ENCODE measurements at regions not wholly inside any gene's neighbourhood (a gene's known extent, or its start where the extent isn't known, plus 50 kb on each side); places are given as distances from the start of the nearest gene placed in this dataset.
A peak's percentile ranks its signal among the peaks of the same experiment; 100 is the strongest.

GRCh38 chr14:34065690-34066391, 115.0 kb upstream of the EGLN3 start:
- no peak overlapping the region for H3K4me3 Mint-ChIP-seq
- peaks cover 9% of the 10 kb centered on the region for H3K27me3 Mint-ChIP-seq
- DNase-seq, result no peak
- no peak overlapping the region for H3K27ac Mint-ChIP-seq
- H3K9me3 Mint-ChIP-seq, result no peaks in the 10 kb centered on the region
- no peak for ATAC-seq
- H3K4me1 Mint-ChIP-seq, result peaks cover 4% of the 10 kb centered on the region

GRCh38 chr14:34065236-34065635, 114.4 kb upstream of the EGLN3 start:
- no peak overlapping the region for H3K27ac Mint-ChIP-seq
- DNase-seq, result no peak
- peaks cover 10% of the 10 kb centered on the region for H3K4me1 Mint-ChIP-seq
- ATAC-seq, result no peak
- no peak overlapping the region for H3K4me3 Mint-ChIP-seq
- H3K9me3 Mint-ChIP-seq, result no peaks in the 10 kb centered on the region
- peaks cover 15% of the 10 kb centered on the region for H3K27me3 Mint-ChIP-seq

- ATAC-seq (no peak), DNase-seq (no peak)
- Mint-ChIP-seq H3K27ac (no peak overlapping the region), H3K9me3 (no peaks in the 10 kb centered on the region), H3K27me3 (peaks cover 21% of the 10 kb centered on the region), H3K4me1 (peaks cover 14% of the 10 kb centered on the region), H3K4me3 (no peak overlapping the region)
These were observed 113.5 kb upstream of the EGLN3 start for GRCh38 chr14:34064349-34064748.

- Mint-ChIP-seq H3K27me3 (peaks cover 25% of the 10 kb centered on the region), H3K4me1 (peaks cover 17% of the 10 kb centered on the region), H3K9me3 (no peaks in the 10 kb centered on the region), H3K4me3 (no peak overlapping the region), H3K27ac (no peak overlapping the region)
- DNase-seq, result no peak
- ATAC-seq, result no peak
These were observed 112.7 kb upstream of the EGLN3 start for GRCh38 chr14:34063470-34064164.

DNA sequence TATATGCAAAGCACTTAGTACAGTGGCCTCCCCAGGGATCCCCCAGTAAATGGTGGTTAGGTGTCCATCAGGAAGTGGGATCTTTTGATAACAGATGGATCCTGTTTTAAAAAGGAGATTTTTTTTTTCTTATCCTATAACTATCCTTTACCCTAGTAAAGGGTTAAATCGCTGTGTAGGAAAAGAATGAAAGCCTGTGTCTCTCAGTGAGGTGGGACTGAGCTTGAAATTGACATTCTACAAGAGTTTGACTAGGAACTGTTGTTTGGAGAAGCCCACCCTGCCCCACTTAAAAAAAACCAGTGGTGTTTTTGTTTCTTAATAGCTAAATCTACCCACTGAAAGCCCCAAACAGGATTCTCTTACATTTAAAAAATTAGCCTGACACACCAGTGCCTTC, 112.2 kb upstream of the EGLN3 start:
- H3K4me3 Mint-ChIP-seq, result no peak overlapping the region
- no peak for DNase-seq

GRCh38 chr14:34062353-34062973, 111.6 kb upstream of the EGLN3 start:
- ATAC-seq (no peak), DNase-seq (no peak)
- Mint-ChIP-seq H3K4me1 (peaks cover 17% of the 10 kb centered on the region), H3K9me3 (no peaks in the 10 kb centered on the region), H3K4me3 (no peak overlapping the region), H3K27me3 (peaks cover 25% of the 10 kb centered on the region), H3K27ac (peak overlapping the region in 1 of 2 donors; percentile 67)

More for the DNA sequence above, 112.2 kb upstream of the EGLN3 start:
- H3K27ac Mint-ChIP-seq, result no peak overlapping the region
- ATAC-seq, result no peak
- no peaks in the 10 kb centered on the region for H3K9me3 Mint-ChIP-seq
- peaks cover 25% of the 10 kb centered on the region for H3K27me3 Mint-ChIP-seq
- peaks cover 17% of the 10 kb centered on the region for H3K4me1 Mint-ChIP-seq

DNA sequence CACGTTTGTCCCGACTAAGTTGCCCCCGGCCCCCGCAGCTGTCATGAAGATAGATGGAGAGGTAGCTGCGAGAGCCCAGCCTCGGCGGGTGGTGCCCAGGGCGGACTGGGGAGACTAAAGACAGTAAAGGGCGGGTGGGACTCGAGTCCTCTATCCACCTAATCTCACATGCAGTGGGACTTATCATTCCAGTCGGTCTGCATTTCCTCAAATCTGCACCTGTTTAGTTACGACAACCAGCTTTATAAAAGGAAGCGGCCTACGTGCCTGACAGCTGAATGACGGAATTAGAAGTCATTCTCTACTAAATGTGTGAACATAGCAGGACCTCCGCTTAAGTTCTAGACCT, 109.8 kb upstream of the EGLN3 start:
- H3K4me1 Mint-ChIP-seq, result peaks cover 17% of the 10 kb centered on the region
- no peak for DNase-seq

DNA sequence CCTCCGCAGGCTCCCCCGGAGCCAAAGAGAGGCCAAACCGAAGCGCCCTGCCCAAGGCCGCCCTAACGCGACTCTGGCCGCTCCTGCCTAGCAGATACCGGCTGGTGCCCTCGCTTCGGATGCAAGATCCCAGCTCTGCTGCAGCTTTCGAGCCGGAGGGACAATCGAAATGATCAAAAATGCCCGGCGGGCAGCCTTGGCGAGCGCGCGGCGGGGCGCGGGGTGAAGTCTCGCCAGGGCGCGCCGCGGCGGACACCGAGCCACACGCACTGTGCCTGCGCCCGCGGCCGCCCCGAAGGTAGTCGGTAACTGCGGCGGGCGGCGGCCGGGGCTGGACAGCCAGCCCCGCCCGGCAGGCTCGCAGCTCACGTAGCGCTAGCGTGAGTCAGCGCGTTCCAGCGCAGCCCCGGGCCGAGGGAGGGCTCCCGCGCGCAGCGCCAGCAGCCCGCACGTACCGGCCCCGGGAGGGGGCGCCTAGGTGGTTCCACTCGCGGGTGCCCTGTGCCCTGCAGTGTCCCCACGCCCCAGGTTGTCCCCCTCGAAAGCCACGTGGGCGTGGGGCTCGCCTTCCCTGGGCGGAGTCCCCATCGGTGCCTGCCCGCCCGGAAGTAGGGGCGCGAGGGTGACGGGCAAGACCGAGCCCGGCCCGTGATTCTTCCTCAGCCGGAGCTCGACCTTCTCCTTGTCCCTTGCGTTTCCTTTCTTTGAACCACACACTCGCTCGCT, 109.2 kb upstream of the EGLN3 start:
- peaks cover 25% of the 10 kb centered on the region for H3K27me3 Mint-ChIP-seq
- no peaks in the 10 kb centered on the region for H3K9me3 Mint-ChIP-seq
- DNase-seq (peak; percentile 61 to 64), ATAC-seq (peak; percentile 94)
- peaks cover 18% of the 10 kb centered on the region for H3K4me1 Mint-ChIP-seq
- H3K27ac Mint-ChIP-seq, result peak overlapping the region; percentile 91 to 96
- H3K4me3 Mint-ChIP-seq, result peak overlapping the region; percentile 84 to 92

More for the DNA sequence above, 109.8 kb upstream of the EGLN3 start:
- H3K27me3 Mint-ChIP-seq, result peaks cover 25% of the 10 kb centered on the region
- ATAC-seq, result peak; percentile 47
- H3K4me3 Mint-ChIP-seq, result peak overlapping the region; percentile 84 to 92
- peak overlapping the region; percentile 91 to 96 for H3K27ac Mint-ChIP-seq
- no peaks in the 10 kb centered on the region for H3K9me3 Mint-ChIP-seq

DNA sequence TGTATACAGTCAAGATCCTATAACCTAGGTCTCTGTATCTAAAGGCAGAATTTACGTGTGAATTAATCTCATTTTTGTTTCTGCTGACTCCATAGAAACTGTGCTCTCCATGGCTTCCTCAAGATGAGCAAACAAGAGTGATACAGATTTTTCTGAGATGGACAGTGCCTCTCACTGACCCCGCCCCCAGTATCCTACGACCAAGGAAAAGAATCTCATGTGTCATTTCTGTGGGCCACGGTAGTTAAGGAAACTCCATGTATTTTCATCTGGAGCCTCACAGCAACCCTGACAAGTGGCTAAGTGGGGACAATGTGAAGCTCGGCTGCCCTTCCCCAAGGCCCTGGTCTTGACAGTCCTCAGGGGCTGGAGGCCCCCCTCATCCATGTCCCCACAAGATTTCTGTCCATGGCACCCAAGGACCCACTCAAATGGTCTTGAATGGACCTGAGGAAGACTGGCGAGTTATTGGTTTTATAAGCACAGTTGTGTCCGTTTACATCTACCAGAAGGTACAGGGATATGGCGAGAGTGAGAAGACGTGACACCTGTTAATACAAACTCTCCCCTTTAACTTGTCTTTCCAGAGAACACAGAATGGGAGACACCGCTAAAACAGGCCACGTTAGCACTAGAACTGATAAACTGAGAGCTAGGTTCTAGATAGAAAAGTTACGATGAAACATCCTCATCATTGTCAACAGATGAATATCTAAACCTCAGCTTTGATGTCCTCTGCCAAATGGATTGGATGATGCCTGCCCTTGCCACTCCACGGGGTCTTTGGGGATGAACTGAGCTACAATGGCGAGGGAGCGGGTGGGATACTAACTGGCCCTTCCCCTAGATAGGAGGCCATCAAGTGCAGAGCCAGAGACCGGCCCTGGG, 108.4 kb upstream of the EGLN3 start:
- ATAC-seq (no peak), DNase-seq (no peak)
- H3K27me3 Mint-ChIP-seq, result peaks cover 27% of the 10 kb centered on the region
- peak overlapping the region; percentile 72 to 78 for H3K4me3 Mint-ChIP-seq
- peak overlapping the region; percentile 42 to 46 for H3K27ac Mint-ChIP-seq
- peaks cover 21% of the 10 kb centered on the region for H3K4me1 Mint-ChIP-seq
- H3K9me3 Mint-ChIP-seq, result no peaks in the 10 kb centered on the region

DNA sequence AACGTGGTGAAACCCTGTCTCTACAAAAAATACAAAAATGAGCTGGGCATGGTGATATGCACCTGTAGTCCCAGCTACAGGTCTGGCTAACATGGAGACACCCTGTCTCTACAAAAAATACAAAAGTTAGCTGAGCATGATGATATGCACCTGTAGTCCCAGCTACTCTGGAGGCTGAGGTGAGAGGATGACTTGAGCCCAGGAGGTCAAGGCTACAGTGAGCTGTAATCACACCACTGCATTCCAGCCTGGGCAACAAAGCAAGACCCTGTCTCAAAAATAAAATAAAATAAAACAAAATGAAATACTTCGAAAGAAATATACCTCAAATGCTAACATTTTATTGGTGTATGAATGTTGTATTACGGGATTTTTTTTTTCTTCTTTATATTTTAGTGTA, 107.6 kb upstream of the EGLN3 start:
- H3K27ac Mint-ChIP-seq, result no peak overlapping the region
- H3K4me1 Mint-ChIP-seq, result peaks cover 28% of the 10 kb centered on the region
- DNase-seq (no peak), ATAC-seq (no peak)
- no peaks in the 10 kb centered on the region for H3K9me3 Mint-ChIP-seq
- no peak overlapping the region for H3K4me3 Mint-ChIP-seq
- peaks cover 35% of the 10 kb centered on the region for H3K27me3 Mint-ChIP-seq

- ATAC-seq (no peak), DNase-seq (no peak)
- peaks cover 45% of the 10 kb centered on the region for H3K4me1 Mint-ChIP-seq
- H3K27ac Mint-ChIP-seq, result no peak overlapping the region
- H3K27me3 Mint-ChIP-seq, result peaks cover 39% of the 10 kb centered on the region
- H3K9me3 Mint-ChIP-seq, result no peaks in the 10 kb centered on the region
- H3K4me3 Mint-ChIP-seq, result no peak overlapping the region
These were observed 105.2 kb upstream of the EGLN3 start for GRCh38 chr14:34056046-34056445.

DNA sequence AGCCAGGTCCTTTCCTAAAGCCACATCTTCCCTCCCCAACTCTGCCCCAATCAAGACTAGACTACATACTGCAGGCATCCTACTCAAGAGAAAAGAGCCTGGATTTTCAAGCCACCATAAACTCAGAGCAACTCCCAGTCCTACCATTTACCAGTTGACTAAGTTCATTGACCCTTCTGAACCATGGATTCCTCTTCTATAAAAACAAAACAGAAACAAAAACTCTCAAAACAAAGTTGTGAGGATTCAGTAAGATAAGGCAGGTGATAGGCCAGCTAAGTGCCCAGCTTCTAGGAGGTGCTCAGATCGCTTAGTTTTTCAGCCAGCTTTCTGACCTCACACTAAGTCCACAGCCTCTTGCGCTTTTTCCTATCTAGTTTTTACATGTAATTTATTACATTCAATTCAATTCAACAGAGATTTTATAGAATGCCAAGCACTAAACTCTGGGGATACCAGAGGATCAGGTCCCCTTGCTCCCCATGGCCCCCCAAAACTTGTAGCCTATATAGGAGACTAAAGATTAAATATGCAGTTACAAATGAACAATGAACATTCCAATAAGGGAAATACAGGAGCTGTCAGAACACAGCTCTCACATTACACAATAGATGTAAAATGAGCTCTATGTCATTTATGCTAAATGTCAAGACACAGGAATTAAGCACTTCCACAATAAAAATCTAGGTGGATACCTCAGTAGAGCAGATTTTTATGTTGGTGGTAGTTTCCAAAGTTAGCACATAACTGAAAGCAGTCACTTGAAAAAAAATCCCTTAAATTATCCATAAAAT, 104.5 kb upstream of the EGLN3 start:
- ATAC-seq (no peak), DNase-seq (no peak)
- no peak overlapping the region for H3K27ac Mint-ChIP-seq
- no peak overlapping the region for H3K4me3 Mint-ChIP-seq
- H3K9me3 Mint-ChIP-seq, result no peaks in the 10 kb centered on the region
- peaks cover 38% of the 10 kb centered on the region for H3K27me3 Mint-ChIP-seq
- H3K4me1 Mint-ChIP-seq, result peaks cover 45% of the 10 kb centered on the region

DNA sequence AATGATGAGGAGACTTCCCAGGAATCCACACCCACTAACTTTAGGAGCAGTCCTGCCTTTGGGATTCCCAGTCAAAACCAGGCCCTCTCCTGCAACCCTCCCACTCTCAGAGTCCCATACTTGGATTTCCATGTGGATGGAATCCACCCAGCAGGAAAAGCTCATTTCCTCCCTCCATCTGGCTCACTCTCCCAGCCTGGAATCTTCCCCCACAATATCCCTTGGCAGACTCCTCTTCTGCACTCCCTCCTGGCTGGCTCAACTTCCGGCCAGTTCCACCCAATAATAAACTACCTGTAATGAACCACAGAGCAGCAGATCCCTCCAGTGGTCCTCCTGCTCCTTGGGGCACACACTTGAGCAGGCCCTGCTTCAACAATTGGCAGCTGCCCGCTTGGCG, 102.8 kb upstream of the EGLN3 start:
- no peaks in the 10 kb centered on the region for H3K9me3 Mint-ChIP-seq
- ATAC-seq (no peak), DNase-seq (no peak)
- peaks cover 30% of the 10 kb centered on the region for H3K27me3 Mint-ChIP-seq
- no peak overlapping the region for H3K4me3 Mint-ChIP-seq
- peaks cover 45% of the 10 kb centered on the region for H3K4me1 Mint-ChIP-seq
- no peak overlapping the region for H3K27ac Mint-ChIP-seq

DNA sequence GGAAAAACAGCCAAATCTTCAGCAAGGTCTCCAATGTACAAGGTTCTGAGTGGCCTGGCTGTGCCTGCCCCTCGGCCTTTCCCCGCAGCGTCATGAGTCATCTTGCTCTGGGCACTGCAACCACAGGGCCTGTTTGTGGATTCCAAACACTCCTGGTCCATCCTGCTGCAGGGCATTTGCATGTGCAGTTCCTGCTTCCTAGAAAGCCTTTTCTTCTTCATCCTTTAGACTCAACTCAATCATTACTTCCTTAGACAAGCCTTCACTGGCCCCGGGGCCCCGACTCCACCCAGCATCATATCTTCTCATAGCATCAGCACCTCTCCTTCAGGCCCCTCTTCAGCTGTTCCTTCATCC, 101.8 kb upstream of the EGLN3 start:
- H3K27ac Mint-ChIP-seq, result no peak overlapping the region
- H3K9me3 Mint-ChIP-seq, result no peaks in the 10 kb centered on the region
- ATAC-seq, result no peak
- H3K4me3 Mint-ChIP-seq, result peak overlapping the region in 1 of 2 donors; percentile 36
- no peak for DNase-seq
- H3K27me3 Mint-ChIP-seq, result peaks cover 30% of the 10 kb centered on the region
- H3K4me1 Mint-ChIP-seq, result peaks cover 46% of the 10 kb centered on the region
